Spleen (tissue), 11 donors: ENCODE measurements at regions not wholly inside any gene's neighbourhood (a gene's known extent, or its start where the extent isn't known, plus 50 kb on each side); places are given as distances from the start of the nearest gene placed in this dataset.

ENCODE experiments used
- DNase-seq: peaks from one replicate; pipeline ENCODE4 v3.0.0-alpha.2; 2020
- H3K27ac ChIP-seq, 8 donors: fragments of 200-600 bp; sonication (generic) in 7 of 8; 1 replicate in 4 of 8; 2 replicates in 4 of 8; pipeline versions ENCODE4 v1.5.0 to v1.8.0; 2016 to 2021; ENCODE audit warnings: inconsistent platforms in 4 of 8, mild to moderate bottlenecking in 4 of 8, moderate library complexity in 1 of 8
- H3K27me3 ChIP-seq, 7 donors: fragments of 200-600 bp; sonication (generic) in 6 of 7; replicated peaks in 1 of 7; 1 replicate in 4 of 7; 2 replicates in 3 of 7; pipeline versions ENCODE4 v1.5.0 to v1.8.0; 2016 to 2021; ENCODE audit warnings: inconsistent platforms in 3 of 7, mild to moderate bottlenecking in 1 of 7
- H3K36me3 ChIP-seq, 6 donors: fragments of 200-600 bp; sonication (generic) in 5 of 6; 1 replicate in 4 of 6; 2 replicates in 2 of 6; pipeline versions ENCODE4 v1.5.0 to v1.8.0; 2016 to 2021; ENCODE audit warnings: inconsistent platforms in 2 of 6
- H3K4me1 ChIP-seq, 6 donors: fragments of 200-600 bp; sonication (generic) in 5 of 6; 1 replicate in 3 of 6; 2 replicates in 3 of 6; pipeline versions ENCODE4 v1.5.0 to v1.8.0; 2016 to 2021; ENCODE audit warnings: inconsistent platforms in 3 of 6
- H3K4me3 ChIP-seq, 8 donors: fragments of 200-600 bp; sonication (generic) in 7 of 8; 1 replicate in 4 of 8; 2 replicates in 4 of 8; pipeline versions ENCODE4 v1.5.0 to v1.8.0; 2016 to 2021; ENCODE audit warnings: inconsistent platforms in 4 of 8, mild to moderate bottlenecking in 4 of 8, moderate library complexity in 2 of 8
- H3K9me3 ChIP-seq, 8 donors: fragments of 200-600 bp; sonication (generic) in 7 of 8; 1 replicate in 4 of 8; 2 replicates in 4 of 8; pipeline versions ENCODE4 v1.5.0 to v1.8.0; 2016 to 2021; ENCODE audit warnings: inconsistent platforms in 4 of 8
- POLR2A ChIP-seq, 3 donors: fragments of 450-650 bp; IDR thresholded peaks; one replicate each; pipeline ENCODE4 v1.5.1; 2017; ENCODE audit warnings: antibody characterized with exemption in 3 of 3, mild to moderate bottlenecking in 1 of 3
- POLR2AphosphoS5 ChIP-seq, 3 donors: sonication (generic); formaldehyde crosslinking; IDR thresholded peaks; one replicate each; pipeline ENCODE4 v1.5.1; 2017; ENCODE audit warnings: antibody characterized with exemption in 3 of 3
- WGBS, 5 donors: extraction: QIAGEN DNeasy Blood & Tissue Kit in 3 of 5; methylation state at CpG; one replicate each; pipeline versions ENCODE4 v1.1.5 to v1.1.7; 2013 to 2018; 5-methylcytosine and 5-hydroxymethylcytosine counted together
- intact Hi-C: fragments of 100-400 bp; cut with DNase I; formaldehyde crosslinking; loops from one replicate; pipeline ENCODE4 v1.15.0; 2023; ENCODE audit warnings: low total_unique reads
- TF ChIP-seq, protein P1 (sequence below), 11 experiments: fragments of 200-600 bp in 7 of 11; fragments of 450-650 bp in 4 of 11; sonication (generic) in 4 of 11; IDR thresholded peaks in 8 of 11; conservative IDR thresholded peaks in 3 of 11; 1 replicate in 7 of 11; 2 replicates in 4 of 11; pipeline versions ENCODE4 v1.4.0 to v1.8.0; 2016 to 2021; ENCODE audit warnings: antibody characterized with exemption in 11 of 11, inconsistent platforms in 4 of 11, mild to moderate bottlenecking in 1 of 11
- donor health status: healthy with polysubstance abuse.
- donor health status: DM: no; HTN: no; CAD: no; lungs with moderate emphysema.
- donor health status: DM: no; HTN: no; CAD: no.
- donor health status: Bipolar disorder and iron deficiency.
- donor health status: healthy.
- donor health status: DM: no; HTN: no; CAD: no.
- donor health status: DM: yes; HTN: yes; CAD: no.

- DNase-seq = no peak
- Histone ChIP-seq H3K4me3 (no peak overlapping the region), H3K4me1 (no peaks in the 10 kb centered on the region), H3K36me3 (no peaks in the 10 kb centered on the region), H3K9me3 (peaks cover 0 to 4% (median 0%) of the 10 kb centered on the region in 8 donors), H3K27ac (no peak overlapping the region), H3K27me3 (no peaks in the 10 kb centered on the region)
- intact Hi-C loops = no loop called here
- TF ChIP-seq POLR2AphosphoS5 (IDR thresholded peaks at IDR 0.05) = no peak
- TF ChIP-seq, protein P1, sequence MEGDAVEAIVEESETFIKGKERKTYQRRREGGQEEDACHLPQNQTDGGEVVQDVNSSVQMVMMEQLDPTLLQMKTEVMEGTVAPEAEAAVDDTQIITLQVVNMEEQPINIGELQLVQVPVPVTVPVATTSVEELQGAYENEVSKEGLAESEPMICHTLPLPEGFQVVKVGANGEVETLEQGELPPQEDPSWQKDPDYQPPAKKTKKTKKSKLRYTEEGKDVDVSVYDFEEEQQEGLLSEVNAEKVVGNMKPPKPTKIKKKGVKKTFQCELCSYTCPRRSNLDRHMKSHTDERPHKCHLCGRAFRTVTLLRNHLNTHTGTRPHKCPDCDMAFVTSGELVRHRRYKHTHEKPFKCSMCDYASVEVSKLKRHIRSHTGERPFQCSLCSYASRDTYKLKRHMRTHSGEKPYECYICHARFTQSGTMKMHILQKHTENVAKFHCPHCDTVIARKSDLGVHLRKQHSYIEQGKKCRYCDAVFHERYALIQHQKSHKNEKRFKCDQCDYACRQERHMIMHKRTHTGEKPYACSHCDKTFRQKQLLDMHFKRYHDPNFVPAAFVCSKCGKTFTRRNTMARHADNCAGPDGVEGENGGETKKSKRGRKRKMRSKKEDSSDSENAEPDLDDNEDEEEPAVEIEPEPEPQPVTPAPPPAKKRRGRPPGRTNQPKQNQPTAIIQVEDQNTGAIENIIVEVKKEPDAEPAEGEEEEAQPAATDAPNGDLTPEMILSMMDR (IDR thresholded peaks at IDR 0.05 in 8 of 11, conservative IDR thresholded peaks at IDR 0.05 in 3 of 11) = no peak
- no peak for TF ChIP-seq POLR2A (IDR thresholded peaks at IDR 0.05)
These were observed 69.1 kb upstream of the HOPX start for GRCh38 chr4:56750231-56750630.

- no peak for DNase-seq
- H3K27me3 ChIP-seq = no peaks in the 10 kb centered on the region
- H3K27ac ChIP-seq = no peak overlapping the region
- TF ChIP-seq POLR2AphosphoS5 (IDR thresholded peaks at IDR 0.05) = no peak
- TF ChIP-seq, protein P1 (IDR thresholded peaks at IDR 0.05 in 8 of 11, conservative IDR thresholded peaks at IDR 0.05 in 3 of 11) = no peak
- TF ChIP-seq POLR2A (IDR thresholded peaks at IDR 0.05) = no peak
- H3K4me3 ChIP-seq = no peak overlapping the region
- intact Hi-C loops = no loop called here
- WGBS, 5 donors = 74 to 90% (median 81%) methylated on average over 2 of the region's 2 CpGs
- peaks cover 0 to 4% (median 0%) of the 10 kb centered on the region in 8 donors for H3K9me3 ChIP-seq
- no peaks in the 10 kb centered on the region for H3K36me3 ChIP-seq
- no peaks in the 10 kb centered on the region for H3K4me1 ChIP-seq
These were observed 67.2 kb upstream of the HOPX start for GRCh38 chr4:56748271-56748670.

DNA sequence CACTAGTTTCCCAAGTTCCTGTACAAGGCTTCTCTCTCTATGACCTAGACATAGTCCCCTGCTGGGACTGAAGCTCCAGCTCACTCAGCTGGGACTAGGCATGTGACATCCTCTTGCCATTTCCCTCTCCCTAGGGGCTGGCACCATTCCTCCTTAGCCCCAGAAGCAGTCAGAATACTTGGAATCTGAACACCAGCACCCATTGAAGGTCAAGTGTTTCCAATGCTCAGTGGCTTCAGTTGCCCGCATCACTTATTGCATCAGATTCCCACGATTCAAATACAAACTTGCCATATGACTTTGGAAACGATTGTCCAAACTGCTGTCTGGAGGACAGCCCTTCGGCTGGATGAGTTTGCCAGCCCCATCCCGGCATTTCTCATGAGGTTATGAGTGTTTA is 65.5 kb upstream of the HOPX start:
- H3K36me3 ChIP-seq = no peaks in the 10 kb centered on the region
- H3K4me3 ChIP-seq = no peak overlapping the region
- no peak overlapping the region for H3K27ac ChIP-seq
- WGBS, 5 donors = 82 to 91% (median 85%) methylated on average over 5 of the region's 5 CpGs
- no peaks in the 10 kb centered on the region for H3K4me1 ChIP-seq
- intact Hi-C loops = no loop called here
- H3K9me3 ChIP-seq = peaks cover 0 to 4% (median 0%) of the 10 kb centered on the region in 8 donors
- DNase-seq = no peak
- H3K27me3 ChIP-seq = no peaks in the 10 kb centered on the region
- TF ChIP-seq POLR2AphosphoS5 (IDR thresholded peaks at IDR 0.05) (no peak), POLR2A (IDR thresholded peaks at IDR 0.05) (no peak)
- TF ChIP-seq, protein P1 (IDR thresholded peaks at IDR 0.05 in 8 of 11, conservative IDR thresholded peaks at IDR 0.05 in 3 of 11) = no peak

- TF ChIP-seq POLR2A (IDR thresholded peaks at IDR 0.05) = no peak
- TF ChIP-seq POLR2AphosphoS5 (IDR thresholded peaks at IDR 0.05) = no peak
- H3K27ac ChIP-seq = no peak overlapping the region
- no peaks in the 10 kb centered on the region for H3K4me1 ChIP-seq
- intact Hi-C loops = no loop called here
- no peak for DNase-seq
- H3K4me3 ChIP-seq = no peak overlapping the region
- H3K9me3 ChIP-seq = no peaks in the 10 kb centered on the region
- no peaks in the 10 kb centered on the region for H3K36me3 ChIP-seq
- H3K27me3 ChIP-seq = no peaks in the 10 kb centered on the region
- WGBS, 5 donors = 44 to 70% (median 62%) methylated on average over 2 of the region's 2 CpGs
These were observed 63.9 kb upstream of the HOPX start for GRCh38 chr4:56745042-56745441.

- TF ChIP-seq POLR2AphosphoS5 (IDR thresholded peaks at IDR 0.05) (no peak), POLR2A (IDR thresholded peaks at IDR 0.05) (no peak)
- TF ChIP-seq, protein P1 (IDR thresholded peaks at IDR 0.05 in 8 of 11, conservative IDR thresholded peaks at IDR 0.05 in 3 of 11) = no peak
- DNase-seq = no peak
- H3K9me3 ChIP-seq = no peaks in the 10 kb centered on the region
- H3K27ac ChIP-seq = no peak overlapping the region
- no peaks in the 10 kb centered on the region for H3K36me3 ChIP-seq
- H3K4me1 ChIP-seq = no peaks in the 10 kb centered on the region
- WGBS, 5 donors = 65 to 94% (median 83%) methylated on average over 1 of the region's 1 CpG
- H3K27me3 ChIP-seq = no peaks in the 10 kb centered on the region
- H3K4me3 ChIP-seq = no peak overlapping the region
- intact Hi-C loops = no loop called here
These were observed 62.9 kb upstream of the HOPX start for GRCh38 chr4:56744030-56744429.
